ENCODE measurements at regions not wholly inside any gene's neighbourhood (a gene's known extent, or its start where the extent isn't known, plus 50 kb on each side); places are given as distances from the start of the nearest gene placed in this dataset.

- no peak for TF ChIP-seq CTCF (conservative IDR thresholded peaks at IDR 0.05; ENCODE audit: low read depth, low read length)
- DNase-seq (ENCODE audit: low read depth): peak; percentile 95
- H3K4me3 ChIP-seq (ENCODE audit: low read length): peak overlapping the region; percentile 19
Observed at GRCh38 chr3:8443829-8444791, 57.5 kb upstream of the LMCD1 start.

GRCh38 chr3:8444883-8445282 is 56.7 kb upstream of the LMCD1 start:
- DNase-seq (ENCODE audit: low read depth): no peak
- H3K4me3 ChIP-seq (ENCODE audit: low read length): no peak overlapping the region
- no peak for TF ChIP-seq CTCF (conservative IDR thresholded peaks at IDR 0.05; ENCODE audit: low read depth, low read length)

- no peak overlapping the region for H3K4me3 ChIP-seq (ENCODE audit: low read length)
- TF ChIP-seq CTCF (conservative IDR thresholded peaks at IDR 0.05; ENCODE audit: low read depth, low read length): no peak
- peak; percentile 93 for DNase-seq (ENCODE audit: low read depth)
Observed at GRCh38 chr3:8445861-8446260, 55.8 kb upstream of the LMCD1 start.

- TF ChIP-seq CTCF (conservative IDR thresholded peaks at IDR 0.05; ENCODE audit: low read depth, low read length): no peak
- no peak overlapping the region for H3K4me3 ChIP-seq (ENCODE audit: low read length)
- DNase-seq (ENCODE audit: low read depth): no peak
Observed at GRCh38 chr3:8446845-8447244, 54.8 kb upstream of the LMCD1 start.

GRCh38 chr3:8450618-8451017 is 51.0 kb upstream of the LMCD1 start:
- TF ChIP-seq CTCF (conservative IDR thresholded peaks at IDR 0.05; ENCODE audit: low read depth, low read length): no peak
- H3K4me3 ChIP-seq (ENCODE audit: low read length): no peak overlapping the region
- no peak for DNase-seq (ENCODE audit: low read depth)

- H3K4me3 ChIP-seq (ENCODE audit: low read length): no peak overlapping the region
- TF ChIP-seq CTCF (conservative IDR thresholded peaks at IDR 0.05; ENCODE audit: low read depth, low read length): no peak
- DNase-seq (ENCODE audit: low read depth): no peak
Observed at GRCh38 chr3:8451696-8452095, 49.9 kb upstream of the LMCD1 start.

Data from retinal pigment epithelial cell (primary cell).